NCI-H1694 (cell line): ENCODE measurements at regions not wholly inside any gene's neighbourhood (a gene's known extent, or its start where the extent isn't known, plus 50 kb on each side); places are given as distances from the start of the nearest gene placed in this dataset.

ENCODE experiments used
- DNase-seq: peaks from one replicate; lab custom pipeline; 2025; lab: John Stamatoyannopoulos, UW

GRCh38 chr1:209428241-209428921 is 155.1 kb upstream of the CAMK1G start:
- no peak for DNase-seq

DNA sequence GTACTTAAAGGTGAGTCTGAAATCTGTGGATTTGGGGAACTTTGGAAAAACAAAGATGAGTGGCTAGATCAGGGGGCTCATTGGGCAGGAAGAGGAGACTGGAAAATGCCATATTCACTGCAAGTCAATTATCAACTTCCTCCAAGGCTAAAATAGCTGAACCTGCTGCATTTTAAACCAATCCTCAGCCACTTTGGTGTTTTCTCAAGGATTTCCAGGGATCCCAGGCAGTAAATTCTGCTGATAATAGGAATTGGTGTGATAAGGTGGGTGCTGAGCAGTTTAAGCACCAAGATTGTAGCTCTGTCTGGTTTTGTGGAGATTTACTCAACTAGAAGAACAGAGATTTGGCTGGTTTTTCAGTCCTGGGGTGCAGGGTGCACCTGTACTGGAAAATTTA is 153.9 kb upstream of the CAMK1G start:
- no peak for DNase-seq

GRCh38 chr1:209430107-209430506 is 153.4 kb upstream of the CAMK1G start:
- no peak for DNase-seq

GRCh38 chr1:209430821-209431259 is 152.7 kb upstream of the CAMK1G start:
- no peak for DNase-seq

DNA sequence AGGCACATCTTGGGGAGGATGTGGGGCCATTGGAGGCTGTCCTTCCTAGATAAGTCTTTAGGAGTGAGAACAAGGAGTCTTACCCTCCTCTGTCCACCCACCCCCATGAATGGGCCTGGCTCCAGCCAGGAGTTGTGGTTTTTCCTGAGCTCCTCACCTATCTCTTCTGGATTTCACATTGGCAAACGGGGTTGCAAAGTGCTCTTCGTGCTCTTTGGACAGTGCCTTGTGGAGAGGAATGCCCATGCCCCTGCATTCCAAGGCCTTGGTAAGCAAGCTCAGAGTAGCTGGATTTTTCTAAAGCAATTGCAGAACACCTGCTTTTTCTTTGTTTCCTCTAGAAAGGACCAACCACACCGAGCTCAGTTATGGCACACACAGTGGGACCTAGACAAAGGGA is 152.1 kb upstream of the CAMK1G start:
- no peak for DNase-seq

- no peak for DNase-seq
Observed at GRCh38 chr1:209431813-209432442, 151.6 kb upstream of the CAMK1G start.

DNA sequence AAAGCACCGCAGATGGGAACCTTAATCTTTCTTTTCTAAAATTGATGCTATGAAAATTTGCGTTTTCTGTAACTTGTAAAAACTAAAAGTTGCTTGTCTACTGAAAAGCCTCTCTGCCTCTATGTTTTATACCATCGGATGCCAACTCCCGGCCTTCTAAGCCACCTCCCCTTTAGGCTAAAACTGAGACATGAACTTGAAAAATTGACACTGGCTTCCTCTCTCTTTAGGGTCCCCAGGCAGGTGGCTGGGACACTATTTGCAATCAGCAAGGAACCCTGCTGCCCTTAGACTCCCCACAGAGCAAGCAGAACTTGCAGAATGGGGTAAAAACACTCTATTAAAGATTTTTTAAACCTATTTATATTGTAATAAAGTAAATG is 151.1 kb upstream of the CAMK1G start:
- no peak for DNase-seq

DNA sequence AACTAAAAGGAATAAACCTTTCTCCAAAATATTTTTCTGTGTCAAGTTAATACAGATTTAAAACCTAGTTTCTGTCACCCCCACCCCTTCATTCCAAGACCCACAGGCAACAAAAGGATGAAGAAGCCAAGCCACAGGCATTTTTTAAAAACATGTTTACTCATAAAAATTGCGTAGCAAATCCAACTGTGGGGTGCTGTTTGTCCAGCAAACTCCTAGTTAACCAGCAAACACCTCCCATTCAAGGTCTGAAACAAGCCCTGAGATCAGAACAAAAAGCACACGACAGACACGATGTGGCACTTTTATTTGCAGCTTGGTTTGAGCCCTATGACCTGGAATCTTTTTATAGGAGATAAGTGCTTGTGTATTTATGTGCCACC is 149.9 kb upstream of the CAMK1G start:
- no peak for DNase-seq

- no peak for DNase-seq
Observed at GRCh38 chr1:209434066-209434465, 149.4 kb upstream of the CAMK1G start.

DNA sequence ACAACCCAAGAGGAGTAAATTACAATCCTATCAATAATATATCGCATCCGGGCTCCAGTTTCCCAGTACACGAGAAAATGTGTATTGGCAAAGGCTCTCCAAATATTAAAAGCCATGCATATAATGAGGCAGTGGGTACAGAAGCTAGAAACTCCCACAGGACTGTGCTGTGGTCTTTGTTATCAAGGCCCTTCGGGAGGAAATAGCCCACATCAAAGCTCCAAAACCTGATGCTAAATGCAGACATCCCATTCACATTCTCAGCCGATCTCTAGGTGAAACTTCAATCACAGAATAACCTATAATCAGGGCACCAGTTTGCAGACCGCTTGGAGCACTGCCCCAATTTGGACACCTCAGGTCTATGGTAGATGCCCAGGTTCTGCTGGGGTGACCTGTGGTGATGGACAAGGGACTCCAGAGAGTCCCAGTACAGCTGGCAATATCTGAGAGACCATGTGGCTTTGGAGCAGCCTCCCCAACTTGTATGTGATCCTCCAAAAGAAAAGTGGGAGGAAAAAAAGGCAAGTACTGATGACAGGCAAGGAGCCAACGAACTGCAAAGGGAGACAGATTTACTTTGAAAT is 148.8 kb upstream of the CAMK1G start:
- no peak for DNase-seq

- DNase-seq: peak; percentile 90
Observed at GRCh38 chr1:209435654-209436566, 147.6 kb upstream of the CAMK1G start.

- DNase-seq: no peak
Observed at GRCh38 chr1:209439828-209440227, 143.7 kb upstream of the CAMK1G start.

DNA sequence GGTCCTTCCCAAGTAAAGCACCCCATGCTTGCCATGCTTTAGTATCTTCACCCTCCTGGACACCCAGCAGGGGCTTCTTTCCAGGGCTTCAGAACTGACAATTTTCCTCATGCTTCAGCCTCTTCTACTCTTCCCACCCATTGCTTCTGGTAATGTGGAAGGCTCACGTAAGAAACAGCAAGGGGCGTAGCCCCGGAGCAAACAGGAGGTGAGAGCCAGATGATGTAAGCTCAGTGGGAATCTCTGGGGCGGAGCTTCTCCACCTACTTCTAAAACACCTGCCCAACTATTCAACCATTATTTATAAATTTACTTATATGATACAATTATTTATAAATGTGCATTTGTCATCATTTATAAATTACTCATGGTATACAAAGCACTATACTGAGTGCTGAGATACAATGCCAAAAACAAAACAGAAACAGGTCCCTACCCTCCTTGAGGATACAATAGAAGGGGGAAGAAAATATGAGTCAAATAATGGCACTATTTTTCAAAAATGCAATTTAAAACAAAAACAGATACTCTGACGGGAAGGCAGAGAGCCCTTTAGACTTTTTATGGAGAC is 140.1 kb upstream of the CAMK1G start:
- no peak for DNase-seq

DNA sequence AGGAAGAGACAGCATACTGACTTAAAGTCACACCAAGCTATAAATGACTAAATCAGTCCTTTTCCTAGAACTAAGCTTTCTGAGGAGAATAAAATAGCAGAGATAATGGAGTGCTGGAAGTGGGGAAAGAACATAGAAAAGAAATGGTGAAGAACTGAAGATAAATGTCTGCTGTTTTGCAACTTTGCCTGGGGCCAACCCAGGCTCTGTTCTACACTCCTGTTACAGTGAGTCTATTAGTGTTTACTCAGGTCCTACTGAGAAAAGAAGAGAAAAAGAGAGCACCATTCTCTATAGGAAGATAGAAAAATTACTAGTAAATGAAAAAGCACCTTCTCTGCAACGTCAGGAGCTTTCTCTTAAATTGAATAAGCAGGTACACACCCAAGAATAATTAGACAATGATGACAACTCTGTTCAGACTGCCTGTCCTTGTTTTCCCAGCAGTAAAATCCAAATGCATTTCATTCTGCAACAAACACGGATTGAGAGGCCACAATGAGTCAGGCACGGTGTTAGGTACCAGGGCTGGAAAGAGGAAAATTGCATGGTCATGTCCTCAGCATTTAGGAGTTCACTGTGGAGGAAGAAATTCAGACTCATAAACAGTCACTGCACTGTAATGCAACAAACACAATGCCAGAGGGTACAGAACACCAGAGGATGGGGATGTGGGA is 139.4 kb upstream of the CAMK1G start:
- no peak for DNase-seq

DNA sequence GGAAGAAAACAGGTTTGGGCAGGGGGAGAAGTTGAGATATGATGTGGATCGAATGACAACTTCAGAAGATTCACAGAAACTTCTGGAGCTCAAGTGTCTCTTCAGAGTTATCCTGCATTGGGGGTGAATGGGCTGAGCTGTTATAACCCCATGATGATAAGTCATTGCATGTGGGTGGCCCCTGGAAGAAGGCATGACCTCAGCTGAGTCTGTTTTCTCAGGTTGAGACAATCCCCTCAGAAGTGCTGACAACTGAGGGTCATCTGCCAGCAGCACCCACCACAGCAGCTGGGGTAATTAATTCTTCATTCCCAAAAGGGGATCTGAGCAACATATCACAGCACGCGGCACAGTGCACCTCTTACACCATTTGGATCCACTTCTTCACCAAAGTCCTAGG is 138.6 kb upstream of the CAMK1G start:
- DNase-seq: no peak

- no peak for DNase-seq
Observed at GRCh38 chr1:209445576-209445975, 137.9 kb upstream of the CAMK1G start.

DNA sequence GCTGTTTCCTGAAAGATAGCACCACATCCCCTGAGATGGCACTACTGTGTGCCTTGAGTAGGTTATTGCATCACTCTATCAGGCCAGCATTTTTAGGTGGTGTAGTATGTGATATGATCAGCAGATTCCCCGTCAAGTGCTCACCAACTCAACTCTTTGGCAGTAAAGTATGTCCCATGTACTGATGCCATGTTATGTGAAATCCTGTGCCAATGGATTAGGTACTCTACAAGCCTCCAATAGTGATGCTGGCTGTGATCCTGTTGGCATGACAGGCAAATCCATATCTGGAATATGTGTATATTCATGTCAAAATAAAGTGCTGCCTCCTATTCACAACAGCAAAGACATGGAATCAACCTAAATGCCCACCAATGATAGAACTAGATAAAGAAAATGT is 137.2 kb upstream of the CAMK1G start:
- no peak for DNase-seq

- DNase-seq: no peak
Observed at GRCh38 chr1:209454340-209454994, 129.0 kb upstream of the CAMK1G start.

DNA sequence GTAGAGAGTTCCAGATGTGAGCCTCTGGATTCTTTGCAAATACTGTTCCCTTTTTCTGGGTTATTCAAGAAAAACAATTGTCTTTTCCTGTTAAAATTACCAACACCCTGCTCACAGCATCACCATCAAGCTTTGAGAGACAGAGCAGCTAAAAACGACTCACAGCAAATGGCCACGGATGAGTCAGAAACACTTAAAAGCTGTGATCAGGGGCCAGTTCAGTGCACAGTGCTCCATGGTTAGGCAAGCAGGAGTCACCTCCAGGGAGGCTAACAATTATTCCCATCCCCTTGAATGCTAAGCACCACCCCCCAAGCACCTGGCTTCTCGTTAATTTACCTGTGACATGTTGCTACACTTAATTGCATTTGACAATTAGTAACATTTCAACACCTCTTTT is 128.4 kb upstream of the CAMK1G start:
- no peak for DNase-seq

GRCh38 chr1:209455661-209456358 is 127.7 kb upstream of the CAMK1G start:
- no peak for DNase-seq

DNA sequence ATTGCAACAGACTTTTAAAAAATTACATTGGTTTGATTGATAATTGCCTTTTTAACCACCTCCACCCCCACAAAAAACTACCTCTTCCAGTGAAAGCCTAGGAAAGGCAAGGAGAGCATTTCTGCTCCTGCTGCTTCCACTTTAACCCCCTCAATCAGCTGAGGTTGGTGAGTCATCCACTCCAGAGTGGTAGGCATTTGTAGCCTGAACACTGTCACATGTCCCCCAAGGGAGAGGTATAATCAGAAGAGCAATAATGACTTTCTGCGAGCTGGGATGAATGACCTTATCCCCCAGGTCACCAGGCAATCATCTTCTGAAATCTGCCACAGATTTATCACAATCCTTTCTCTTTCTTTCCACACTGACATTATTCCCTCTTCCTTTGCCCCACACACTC is 126.6 kb upstream of the CAMK1G start:
- DNase-seq: no peak
